ENCODE measurements at regions not wholly inside any gene's neighbourhood (a gene's known extent, or its start where the extent isn't known, plus 50 kb on each side); places are given as distances from the start of the nearest gene placed in this dataset.
"Not testable (repeated sequence)": the region's sequence is repeated elsewhere in the genome, so short reads cannot be mapped to it uniquely, and the experiment has no call there.

DNA sequence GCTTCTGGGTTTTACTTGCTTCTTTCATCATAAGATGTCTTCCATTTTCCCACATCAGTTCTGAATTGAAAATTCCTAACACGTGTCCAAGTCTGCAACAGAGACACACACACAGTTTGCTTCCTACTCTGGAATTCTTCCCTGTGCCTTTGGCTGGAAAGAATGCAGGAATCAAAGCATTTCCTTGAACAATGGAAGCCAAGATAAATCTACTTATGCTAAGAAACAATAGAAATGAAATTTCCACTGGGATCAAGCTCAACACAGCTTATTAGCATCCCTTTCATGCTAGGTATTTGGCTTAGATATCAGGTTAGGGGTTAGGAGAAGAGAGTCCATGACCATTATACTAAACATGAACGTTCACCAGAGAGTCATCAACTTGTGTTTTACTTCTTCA is 101.1 kb upstream of the SCAF8 start:
- H2AFZ ChIP-seq (ENCODE audit: low read length) = no peak overlapping the region
- H3K27ac ChIP-seq (replicated peaks; ENCODE audit: low read length) = no peak overlapping the region
- H3K4me3 ChIP-seq (ENCODE audit: low read length in 2 of 2) = no peak overlapping the region
- no peaks in the 10 kb centered on the region for H3K27me3 ChIP-seq (ENCODE audit: control insufficient read depth in 3 of 3, insufficient read depth in 3 of 3, low read depth in 1 of 3, low read length in 3 of 3)
- no peak overlapping the region for H2BK15ac ChIP-seq (ENCODE audit: low read length)
- no peak overlapping the region for H2BK120ac ChIP-seq (ENCODE audit: low read depth, low read length)
- no peak overlapping the region for H3K9ac ChIP-seq (ENCODE audit: low read depth, low read length, poor library complexity)
- H3K4me1 ChIP-seq (ENCODE audit: control insufficient read depth in 2 of 2, insufficient read depth in 1 of 2, low read depth in 1 of 2, low read length in 2 of 2) = no peaks in the 10 kb centered on the region
- no peaks in the 10 kb centered on the region for H3K79me1 ChIP-seq (ENCODE audit: low read depth, low read length)
- H3K14ac ChIP-seq (ENCODE audit: low read length) = no peak overlapping the region
- H3K18ac ChIP-seq (ENCODE audit: low read length) = no peak overlapping the region
- H2BK5ac ChIP-seq (ENCODE audit: low read length) = no peak overlapping the region
- no peak overlapping the region for H2BK12ac ChIP-seq (ENCODE audit: low read length)
- WGBS, 2 donors (ENCODE audit: extremely low coverage in 2 of 2, insufficient read length in 2 of 2, insufficient replicate concordance in 1 of 2) = no CpG with 5 or more reads among the region's 2 CpGs
- no peak overlapping the region for H3K4ac ChIP-seq (ENCODE audit: low read length)
- H4K91ac ChIP-seq (ENCODE audit: low read depth, low read length, poor library complexity) = no peak overlapping the region
- no peak overlapping the region for H3K23ac ChIP-seq (ENCODE audit: low read depth, low read length, poor library complexity)
- no peak for DNase-seq (ENCODE audit: low spot score)
- no peak overlapping the region for H2AK5ac ChIP-seq (ENCODE audit: low read depth, low read length)
- no peaks in the 10 kb centered on the region for H3K36me3 ChIP-seq (replicated peaks in 1 of 2; ENCODE audit: control insufficient read depth in 2 of 2, insufficient read depth in 2 of 2, low read length in 2 of 2)
- no peak overlapping the region for H3K4me2 ChIP-seq (ENCODE audit: insufficient read depth, low read length, poor library complexity, severe bottlenecking)
- H3K9me3 ChIP-seq (replicated peaks in 1 of 2; ENCODE audit: control insufficient read depth in 2 of 2, insufficient read depth in 1 of 2, low read depth in 1 of 2, low read length in 2 of 2) = no peaks in the 10 kb centered on the region
- no peak overlapping the region for H4K8ac ChIP-seq (ENCODE audit: low read depth, low read length)

DNA sequence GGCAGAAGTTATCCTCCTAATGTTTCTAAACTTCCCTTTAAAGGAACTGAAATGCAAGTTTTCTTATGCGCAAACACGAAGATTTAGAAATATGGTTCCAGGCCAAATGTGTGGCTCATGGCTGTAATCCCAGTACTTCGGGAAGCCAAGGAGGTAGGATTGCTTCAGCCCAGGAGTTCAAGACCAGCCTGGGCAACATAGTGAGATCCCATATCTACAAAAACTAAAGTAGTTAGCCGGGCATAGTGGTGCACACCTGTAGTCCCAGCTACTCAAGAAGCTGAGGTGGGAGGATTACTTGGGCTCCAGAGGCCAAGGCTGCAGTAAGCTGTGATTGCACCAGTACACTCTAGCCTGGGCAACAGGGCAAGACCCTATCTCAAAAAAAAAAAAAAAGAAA is 95.8 kb upstream of the SCAF8 start:
- Histone ChIP-seq H3K9ac (ENCODE audit: low read depth, low read length, poor library complexity) (no peak overlapping the region), H3K4me3 (ENCODE audit: low read length in 2 of 2) (no peak overlapping the region), H3K23ac (ENCODE audit: low read depth, low read length, poor library complexity) (no peak overlapping the region), H3K18ac (ENCODE audit: low read length) (no peak overlapping the region), H3K27me3 (ENCODE audit: control insufficient read depth in 3 of 3, insufficient read depth in 3 of 3, low read depth in 1 of 3, low read length in 3 of 3) (no peaks in the 10 kb centered on the region), H2BK15ac (ENCODE audit: low read length) (no peak overlapping the region), H2BK12ac (ENCODE audit: low read length) (no peak overlapping the region), H2BK120ac (ENCODE audit: low read depth, low read length) (no peak overlapping the region), H2AFZ (ENCODE audit: low read length) (no peak overlapping the region), H4K91ac (ENCODE audit: low read depth, low read length, poor library complexity) (no peak overlapping the region), H3K4me2 (ENCODE audit: insufficient read depth, low read length, poor library complexity, severe bottlenecking) (no peak overlapping the region), H4K8ac (ENCODE audit: low read depth, low read length) (no peak overlapping the region), H3K14ac (ENCODE audit: low read length) (no peak overlapping the region), H3K27ac (replicated peaks; ENCODE audit: low read length) (no peak overlapping the region), H3K4me1 (ENCODE audit: control insufficient read depth in 2 of 2, insufficient read depth in 1 of 2, low read depth in 1 of 2, low read length in 2 of 2) (no peaks in the 10 kb centered on the region), H3K9me3 (replicated peaks in 1 of 2; ENCODE audit: control insufficient read depth in 2 of 2, insufficient read depth in 1 of 2, low read depth in 1 of 2, low read length in 2 of 2) (no peaks in the 10 kb centered on the region), H3K4ac (ENCODE audit: low read length) (no peak overlapping the region), H3K79me1 (ENCODE audit: low read depth, low read length) (no peaks in the 10 kb centered on the region), H2BK5ac (ENCODE audit: low read length) (no peak overlapping the region), H3K36me3 (replicated peaks in 1 of 2; ENCODE audit: control insufficient read depth in 2 of 2, insufficient read depth in 2 of 2, low read length in 2 of 2) (no peaks in the 10 kb centered on the region), H2AK5ac (ENCODE audit: low read depth, low read length) (no peak overlapping the region)
- no peak for DNase-seq (ENCODE audit: low spot score)
- WGBS, 2 donors (ENCODE audit: extremely low coverage in 2 of 2, insufficient read length in 2 of 2, insufficient replicate concordance in 1 of 2) = no CpG with 5 or more reads among the region's 4 CpGs

DNA sequence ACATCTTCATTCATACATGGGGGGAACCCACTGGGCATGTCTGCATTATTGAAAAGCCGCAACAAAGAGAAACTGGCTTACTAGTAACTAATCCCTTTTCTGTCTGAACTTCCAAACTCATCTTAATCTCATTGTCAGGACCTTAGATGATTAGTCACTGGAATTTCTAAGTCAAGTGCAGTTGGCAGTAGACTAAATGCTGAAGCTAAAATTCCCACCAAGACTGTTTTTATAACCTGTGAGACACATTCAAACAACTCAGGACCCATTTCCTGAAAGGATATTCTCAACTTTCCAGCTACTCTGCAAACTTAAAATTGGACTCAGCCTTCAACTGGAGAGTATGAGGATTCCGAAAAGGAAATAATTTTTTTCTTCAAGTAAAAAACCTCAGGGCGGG is 94.8 kb upstream of the SCAF8 start:
- no peaks in the 10 kb centered on the region for H3K4me1 ChIP-seq (ENCODE audit: control insufficient read depth in 2 of 2, insufficient read depth in 1 of 2, low read depth in 1 of 2, low read length in 2 of 2)
- no peak overlapping the region for H2BK12ac ChIP-seq (ENCODE audit: low read length)
- no peak overlapping the region for H2BK15ac ChIP-seq (ENCODE audit: low read length)
- no peak overlapping the region for H2BK5ac ChIP-seq (ENCODE audit: low read length)
- no peak overlapping the region for H3K4me2 ChIP-seq (ENCODE audit: insufficient read depth, low read length, poor library complexity, severe bottlenecking)
- H3K23ac ChIP-seq (ENCODE audit: low read depth, low read length, poor library complexity) = no peak overlapping the region
- no peak overlapping the region for H4K8ac ChIP-seq (ENCODE audit: low read depth, low read length)
- DNase-seq (ENCODE audit: low spot score) = no peak
- no peak overlapping the region for H3K18ac ChIP-seq (ENCODE audit: low read length)
- no peaks in the 10 kb centered on the region for H3K27me3 ChIP-seq (ENCODE audit: control insufficient read depth in 3 of 3, insufficient read depth in 3 of 3, low read depth in 1 of 3, low read length in 3 of 3)
- H3K9ac ChIP-seq (ENCODE audit: low read depth, low read length, poor library complexity) = no peak overlapping the region
- H3K14ac ChIP-seq (ENCODE audit: low read length) = no peak overlapping the region
- no peak overlapping the region for H4K91ac ChIP-seq (ENCODE audit: low read depth, low read length, poor library complexity)
- no peak overlapping the region for H3K4me3 ChIP-seq (ENCODE audit: low read length in 2 of 2)
- H2AFZ ChIP-seq (ENCODE audit: low read length) = no peak overlapping the region
- no peak overlapping the region for H3K27ac ChIP-seq (replicated peaks; ENCODE audit: low read length)
- no peaks in the 10 kb centered on the region for H3K36me3 ChIP-seq (replicated peaks in 1 of 2; ENCODE audit: control insufficient read depth in 2 of 2, insufficient read depth in 2 of 2, low read length in 2 of 2)
- H3K9me3 ChIP-seq (replicated peaks in 1 of 2; ENCODE audit: control insufficient read depth in 2 of 2, insufficient read depth in 1 of 2, low read depth in 1 of 2, low read length in 2 of 2) = no peaks in the 10 kb centered on the region
- H3K4ac ChIP-seq (ENCODE audit: low read length) = no peak overlapping the region
- WGBS, 2 donors (ENCODE audit: extremely low coverage in 2 of 2, insufficient read length in 2 of 2, insufficient replicate concordance in 1 of 2) = no CpG with 5 or more reads among the region's 3 CpGs
- no peaks in the 10 kb centered on the region for H3K79me1 ChIP-seq (ENCODE audit: low read depth, low read length)
- no peak overlapping the region for H2AK5ac ChIP-seq (ENCODE audit: low read depth, low read length)
- no peak overlapping the region for H2BK120ac ChIP-seq (ENCODE audit: low read depth, low read length)

DNA sequence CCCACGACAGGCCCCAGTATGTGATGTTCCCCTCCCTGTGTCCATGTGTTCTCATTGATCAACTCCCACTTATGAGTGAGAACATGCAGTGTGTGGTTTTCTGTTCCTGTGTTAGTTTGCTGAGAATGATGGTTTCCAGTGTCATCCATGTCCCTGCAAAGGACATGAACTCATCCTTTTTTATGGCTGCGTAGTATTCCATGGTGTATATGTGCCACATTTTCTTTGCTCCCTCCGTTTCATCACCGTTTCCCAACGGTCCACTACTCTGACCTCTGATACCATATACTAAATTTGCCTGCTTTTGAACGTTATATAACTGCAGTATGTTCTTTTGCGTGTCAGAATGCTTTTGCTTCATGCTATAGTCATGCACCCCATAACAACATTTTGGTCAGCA is 94.0 kb upstream of the SCAF8 start:
- not testable (repeated sequence) for H4K8ac ChIP-seq (ENCODE audit: low read depth, low read length); H2BK120ac ChIP-seq (ENCODE audit: low read depth, low read length); H3K9me3 ChIP-seq (replicated peaks in 1 of 2; ENCODE audit: control insufficient read depth in 2 of 2, insufficient read depth in 1 of 2, low read depth in 1 of 2, low read length in 2 of 2); H2AK5ac ChIP-seq (ENCODE audit: low read depth, low read length); H4K91ac ChIP-seq (ENCODE audit: low read depth, low read length, poor library complexity); H3K9ac ChIP-seq (ENCODE audit: low read depth, low read length, poor library complexity); H3K27ac ChIP-seq (replicated peaks; ENCODE audit: low read length); H3K27me3 ChIP-seq (ENCODE audit: control insufficient read depth in 3 of 3, insufficient read depth in 3 of 3, low read depth in 1 of 3, low read length in 3 of 3); H2BK12ac ChIP-seq (ENCODE audit: low read length); H2BK5ac ChIP-seq (ENCODE audit: low read length); H3K4me2 ChIP-seq (ENCODE audit: insufficient read depth, low read length, poor library complexity, severe bottlenecking); H3K79me1 ChIP-seq (ENCODE audit: low read depth, low read length); H2AFZ ChIP-seq (ENCODE audit: low read length); H3K23ac ChIP-seq (ENCODE audit: low read depth, low read length, poor library complexity); H3K14ac ChIP-seq (ENCODE audit: low read length); DNase-seq (ENCODE audit: low spot score); H3K4me3 ChIP-seq (ENCODE audit: low read length in 2 of 2); H3K36me3 ChIP-seq (replicated peaks in 1 of 2; ENCODE audit: control insufficient read depth in 2 of 2, insufficient read depth in 2 of 2, low read length in 2 of 2); H3K18ac ChIP-seq (ENCODE audit: low read length); H2BK15ac ChIP-seq (ENCODE audit: low read length); H3K4me1 ChIP-seq (ENCODE audit: control insufficient read depth in 2 of 2, insufficient read depth in 1 of 2, low read depth in 1 of 2, low read length in 2 of 2); H3K4ac ChIP-seq (ENCODE audit: low read length)
- WGBS, 2 donors (ENCODE audit: extremely low coverage in 2 of 2, insufficient read length in 2 of 2, insufficient replicate concordance in 1 of 2) = no CpG with 5 or more reads among the region's 7 CpGs
